LNCaP clone FGC (cell line): ENCODE measurements at regions not wholly inside any gene's neighbourhood (a gene's known extent, or its start where the extent isn't known, plus 50 kb on each side); places are given as distances from the start of the nearest gene placed in this dataset.

Source experiments
- DNase-seq: peaks from one replicate; pipeline ENCODE4 v3.0.0-alpha.2; 2011; ENCODE audit warnings: low read depth
- H3K4me3 ChIP-seq: 2 replicates; pipeline ENCODE4 v1.5.1; 2011; ENCODE audit warnings: mild to moderate bottlenecking, low read depth, low read length, control low read depth
- CTCF ChIP-seq: IDR thresholded peaks from 2 replicates; pipeline ENCODE4 v1.5.1; 2012; ENCODE audit warnings: mild to moderate bottlenecking; ENCODE audit not compliant: control insufficient read depth, insufficient read depth; ENCODE audit errors: extremely low read depth

DNA sequence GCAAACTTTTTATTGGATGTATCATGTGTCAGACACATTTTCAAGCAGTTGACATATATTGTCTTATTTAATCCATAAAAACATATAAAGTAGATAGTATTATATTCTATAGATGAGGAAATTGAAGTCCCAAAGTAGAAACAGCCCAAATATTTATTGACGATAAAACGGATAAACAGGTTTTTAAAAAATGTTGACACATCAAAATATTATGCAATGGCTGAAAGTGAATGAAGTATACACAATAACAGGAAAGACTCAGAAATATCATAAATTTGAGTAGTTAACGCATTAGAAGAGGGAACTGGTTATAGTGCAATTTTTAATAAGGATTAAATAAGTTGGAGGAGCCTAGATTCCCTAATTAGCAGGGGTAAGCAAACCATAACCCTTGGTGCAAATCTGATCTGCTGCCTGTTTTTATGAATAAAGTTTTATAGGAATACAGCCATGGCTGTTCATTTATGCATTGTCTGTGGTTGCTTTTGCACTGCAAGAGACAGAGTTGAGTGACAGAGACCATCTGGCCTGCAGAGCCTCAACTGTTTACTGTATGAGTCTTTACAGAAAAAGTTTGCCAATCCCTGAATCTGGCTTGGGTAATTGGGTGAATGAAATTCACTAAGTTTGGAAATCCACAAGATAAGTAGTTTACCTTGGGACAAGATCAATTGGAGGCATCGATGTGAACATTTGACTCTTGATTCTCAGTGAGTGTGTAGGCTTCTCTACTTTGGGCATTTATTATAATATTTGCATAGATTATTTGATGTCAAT, 50.6 kb upstream of the EXOC2 start:
- TF ChIP-seq CTCF = no peak
- H3K4me3 ChIP-seq = no peak overlapping the region
- DNase-seq = no peak
